Liver (tissue), 8 donors: ENCODE measurements at regions not wholly inside any gene's neighbourhood (a gene's known extent, or its start where the extent isn't known, plus 50 kb on each side); places are given as distances from the start of the nearest gene placed in this dataset.
A peak's percentile ranks its signal among the peaks of the same experiment; 100 is the strongest.

Experiments used
- DNase-seq: peaks from one replicate; pipeline ENCODE4 v3.0.0-alpha.2; 2017; ENCODE audit warnings: low spot score
- H3K27ac ChIP-seq, 2 donors: one replicate each; pipeline ENCODE4 v1.7.0; 2013; ENCODE audit warnings: inconsistent platforms in 2 of 2, low read length in 2 of 2, control low read depth in 1 of 2, low read depth in 1 of 2, mild to moderate bottlenecking in 1 of 2
- H3K27me3 ChIP-seq, 4 donors: one replicate each; pipeline versions ENCODE4 v1.6.1 to v1.7.0; 2013; ENCODE audit warnings: low read length in 3 of 4, inconsistent platforms in 1 of 4, mild to moderate bottlenecking in 1 of 4, moderate library complexity in 1 of 4; ENCODE audit not compliant: control insufficient read depth in 4 of 4, insufficient read depth in 4 of 4
- H3K36me3 ChIP-seq, 4 donors: one replicate each; pipeline versions ENCODE4 v1.6.1 to v1.7.0; 2013; ENCODE audit warnings: low read length in 3 of 4, mild to moderate bottlenecking in 3 of 4, low read depth in 1 of 4, moderate library complexity in 1 of 4; ENCODE audit not compliant: control insufficient read depth in 4 of 4, insufficient read depth in 3 of 4
- H3K4me1 ChIP-seq, 4 donors: one replicate each; pipeline versions ENCODE4 v1.6.1 to v1.7.0; 2013; ENCODE audit warnings: low read length in 3 of 4, mild to moderate bottlenecking in 3 of 4, moderate library complexity in 1 of 4; ENCODE audit not compliant: control insufficient read depth in 4 of 4, insufficient read depth in 4 of 4
- H3K4me3 ChIP-seq, 3 donors: one replicate each; pipeline versions ENCODE4 v1.6.1 to v1.7.0; 2013; ENCODE audit warnings: low read length in 3 of 3, control low read depth in 1 of 3, low read depth in 1 of 3, mild to moderate bottlenecking in 1 of 3
- H3K9ac ChIP-seq, 2 donors: one replicate each; pipeline ENCODE4 v1.7.0; 2013; ENCODE audit warnings: low read length in 2 of 2, mild to moderate bottlenecking in 2 of 2, moderate library complexity in 2 of 2, control low read depth in 1 of 2, low read depth in 1 of 2
- H3K9me3 ChIP-seq, 4 donors: one replicate each; pipeline versions ENCODE4 v1.6.1 to v1.7.0; 2013; ENCODE audit warnings: low read length in 3 of 4; ENCODE audit not compliant: control insufficient read depth in 4 of 4
- ATF3 ChIP-seq: IDR thresholded peaks from 2 replicates; pipeline ENCODE4 v1.6.1; 2016; ENCODE audit warnings: antibody characterized with exemption
- CTCF ChIP-seq: fragments of 150-350 bp; IDR thresholded peaks from 2 replicates; pipeline ENCODE4 v1.5.1; 2017; ENCODE audit warnings: improper control_type of control experiment, low read depth, low read length; ENCODE audit not compliant: missing input control
- FOXA2 ChIP-seq: IDR thresholded peaks from 2 replicates; pipeline ENCODE4 v1.6.1; 2016; ENCODE audit warnings: antibody characterized with exemption
- GABPA ChIP-seq, 2 donors: IDR thresholded peaks in 1 of 2; conservative IDR thresholded peaks in 1 of 2; 2 replicates each; pipeline ENCODE4 v1.6.1; 2016; ENCODE audit warnings: antibody characterized with exemption in 2 of 2, mild to moderate bottlenecking in 1 of 2, moderate library complexity in 1 of 2
- HNF4A ChIP-seq, 2 donors: conservative IDR thresholded peaks; 2 replicates each; pipeline ENCODE4 v1.6.1; 2016; ENCODE audit warnings: antibody characterized with exemption in 2 of 2, mild to moderate bottlenecking in 2 of 2
- HNF4G ChIP-seq: IDR thresholded peaks from 2 replicates; pipeline ENCODE4 v1.6.1; 2016; ENCODE audit warnings: antibody characterized with exemption
- JUND ChIP-seq, 2 donors: IDR thresholded peaks; 2 replicates each; pipeline ENCODE4 v1.6.1; 2016; ENCODE audit warnings: antibody characterized with exemption in 2 of 2
- NR2F2 ChIP-seq: IDR thresholded peaks from 2 replicates; pipeline ENCODE4 v1.6.1; 2016; ENCODE audit warnings: antibody characterized with exemption
- RAD21 ChIP-seq, 2 donors: IDR thresholded peaks; 2 replicates each; pipeline ENCODE4 v1.6.1; 2016; ENCODE audit warnings: antibody characterized with exemption in 2 of 2, mild to moderate bottlenecking in 2 of 2
- SP1 ChIP-seq: IDR thresholded peaks from 2 replicates; pipeline ENCODE4 v1.6.1; 2018; ENCODE audit warnings: antibody characterized with exemption, mild to moderate bottlenecking
- YY1 ChIP-seq: IDR thresholded peaks from 2 replicates; pipeline ENCODE4 v1.6.1; 2016; ENCODE audit warnings: antibody characterized with exemption, mild to moderate bottlenecking
- ZBTB33 ChIP-seq: IDR thresholded peaks from 2 replicates; pipeline ENCODE4 v1.6.1; 2016; ENCODE audit warnings: antibody characterized with exemption
- WGBS: extraction: QIAGEN DNeasy Blood & Tissue Kit; methylation state at CpG from one replicate; pipeline ENCODE4 v1.1.7; 2013; 5-methylcytosine and 5-hydroxymethylcytosine counted together
- donor health status: healthy.
- donor health status: healthy.
- donor health status: healthy.
- donor health status: healthy.
- donor health status: healthy.

GRCh38 chr4:95637043-95637600 is 88.3 kb upstream of the UNC5C start:
- no peak overlapping the region for H3K9ac ChIP-seq
- TF ChIP-seq HNF4G: no peak
- TF ChIP-seq HNF4A (conservative IDR thresholded peaks at IDR 0.05): no peak
- no peak for TF ChIP-seq NR2F2
- TF ChIP-seq ZBTB33: no peak
- no peak for TF ChIP-seq ATF3
- peak in 1 of 2 donors; percentile 6 for TF ChIP-seq RAD21 (IDR thresholded peaks at IDR 0.05)
- TF ChIP-seq FOXA2: no peak
- peak; percentile 13 for TF ChIP-seq CTCF
- TF ChIP-seq GABPA (IDR thresholded peaks at IDR 0.05 in 1 of 2, conservative IDR thresholded peaks at IDR 0.05 in 1 of 2): no peak
- TF ChIP-seq YY1: no peak
- no peaks in the 10 kb centered on the region for H3K9me3 ChIP-seq
- no peak overlapping the region for H3K27ac ChIP-seq
- H3K4me3 ChIP-seq: no peak overlapping the region
- H3K36me3 ChIP-seq: no peaks in the 10 kb centered on the region
- peaks cover 0 to 3% (median 0%) of the 10 kb centered on the region in 4 donors for H3K27me3 ChIP-seq
- no peaks in the 10 kb centered on the region for H3K4me1 ChIP-seq
- DNase-seq: no peak
- 37% methylated on average over 3 of the region's 3 CpGs for WGBS

- no peaks in the 10 kb centered on the region for H3K4me1 ChIP-seq
- TF ChIP-seq HNF4G: no peak
- no peak for TF ChIP-seq SP1
- no peaks in the 10 kb centered on the region for H3K36me3 ChIP-seq
- no peak overlapping the region for H3K9ac ChIP-seq
- H3K9me3 ChIP-seq: no peaks in the 10 kb centered on the region
- no peak overlapping the region for H3K4me3 ChIP-seq
- H3K27ac ChIP-seq: no peak overlapping the region
- WGBS: 63% methylated on average over 2 of the region's 2 CpGs
- peaks cover 0 to 3% (median 0%) of the 10 kb centered on the region in 4 donors for H3K27me3 ChIP-seq
- DNase-seq: no peak
Measured at GRCh38 chr4:95636061-95636460, 87.3 kb upstream of the UNC5C start.

- H3K4me3 ChIP-seq: no peak overlapping the region
- TF ChIP-seq JUND (IDR thresholded peaks at IDR 0.05): no peak
- TF ChIP-seq SP1: no peak
Measured at GRCh38 chr4:95627709-95628108, 78.9 kb upstream of the UNC5C start.

More at GRCh38 chr4:95627709-95628108, 78.9 kb upstream of the UNC5C start:
- WGBS: 83% methylated on average over 1 of the region's 1 CpG
- Histone ChIP-seq H3K27me3 (no peaks in the 10 kb centered on the region), H3K4me1 (no peaks in the 10 kb centered on the region), H3K9me3 (no peaks in the 10 kb centered on the region), H3K9ac (no peak overlapping the region), H3K36me3 (no peaks in the 10 kb centered on the region), H3K27ac (no peak overlapping the region)
- no peak for DNase-seq
